Stimulated activated CD4-positive, alpha-beta T cell treated with anti-CD3 and anti-CD28 coated beads, Interleukin-1b, Interleukin-23, amount 100 ng/mL, for 24 hours (primary cell): ENCODE measurements at regions not wholly inside any gene's neighbourhood (a gene's known extent, or its start where the extent isn't known, plus 50 kb on each side); places are given as distances from the start of the nearest gene placed in this dataset.

Experiments
- DNase-seq, 4 experiments: peaks; one replicate each; pipeline ENCODE4 v3.0.0-alpha.2; 2020; ENCODE audit warnings: low read depth in 4 of 4, low spot score in 1 of 4

DNA sequence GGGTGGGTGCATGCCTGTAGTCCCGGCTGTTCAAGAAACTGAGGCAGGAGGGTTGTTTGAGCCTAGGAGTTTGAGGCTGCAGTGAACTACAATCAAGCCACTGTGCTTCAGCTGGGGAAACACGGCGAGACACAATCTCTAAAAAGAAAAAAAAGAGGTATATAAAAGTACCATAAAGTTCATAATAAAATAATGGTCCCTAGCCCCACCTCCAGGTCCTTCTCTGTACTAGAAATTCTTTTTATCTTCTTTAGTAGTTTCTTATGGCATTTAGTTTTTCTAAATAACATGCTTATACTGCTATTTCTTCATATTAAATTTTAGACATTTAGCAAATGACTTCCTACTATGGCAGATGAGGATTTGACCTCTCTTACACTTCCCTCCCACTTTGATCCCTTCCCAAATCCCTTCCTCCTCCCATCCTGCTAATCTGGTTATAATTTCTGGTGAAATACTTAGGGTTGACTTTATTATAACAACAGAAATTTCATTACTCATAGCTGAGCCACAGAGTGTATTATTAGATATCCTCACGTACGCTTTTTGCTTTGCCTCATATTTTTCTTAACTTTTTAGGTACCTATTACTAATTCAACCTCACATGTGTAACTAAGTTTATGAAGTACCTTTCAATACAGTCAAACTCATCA, 94.7 kb downstream of the SLC41A2 start:
- DNase-seq, result no peak

GRCh38 chr12:104858611-104859543, 99.2 kb downstream of the SLC41A2 start:
- no peak for DNase-seq

DNA sequence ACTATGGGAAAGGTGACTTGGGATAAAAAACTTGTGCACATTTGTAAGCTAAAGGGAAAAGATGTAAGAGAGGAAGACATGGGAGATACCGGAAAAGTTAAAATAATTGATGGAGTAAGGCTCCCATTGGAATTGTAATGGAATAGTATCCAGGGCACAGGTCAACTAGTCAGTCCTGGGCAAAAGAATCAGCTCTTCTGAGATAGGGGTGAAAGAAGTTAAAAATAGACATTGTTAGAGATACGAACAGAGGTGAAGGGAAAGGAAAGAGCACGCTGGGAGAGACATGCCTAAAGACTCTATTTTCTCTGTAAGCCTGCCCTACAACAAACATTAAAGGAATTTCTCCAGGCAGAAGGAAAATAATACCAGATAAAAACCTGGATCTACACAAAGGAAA, 101.6 kb downstream of the SLC41A2 start:
- DNase-seq, result no peak

DNA sequence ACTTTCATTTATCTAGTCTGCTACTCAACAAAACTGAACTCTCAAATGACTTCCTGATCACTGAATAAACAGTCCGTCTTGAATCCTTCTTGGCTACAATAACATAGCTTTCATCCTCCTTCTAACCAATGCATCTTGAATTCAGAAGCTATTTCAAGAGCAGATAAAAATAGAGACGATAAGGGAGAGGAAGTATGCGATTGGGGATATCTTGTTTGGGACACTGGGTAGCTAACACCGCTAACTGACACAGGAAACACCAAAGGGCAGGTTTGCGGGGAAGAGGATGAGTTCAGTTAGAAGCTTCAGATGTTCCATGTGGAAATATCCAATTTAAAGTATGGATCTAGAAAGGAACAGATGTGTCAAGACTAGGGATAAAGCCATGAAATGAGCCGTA, 102.5 kb downstream of the SLC41A2 start:
- DNase-seq, result no peak

GRCh38 chr12:104852896-104853295, 105.2 kb downstream of the SLC41A2 start:
- no peak for DNase-seq

DNA sequence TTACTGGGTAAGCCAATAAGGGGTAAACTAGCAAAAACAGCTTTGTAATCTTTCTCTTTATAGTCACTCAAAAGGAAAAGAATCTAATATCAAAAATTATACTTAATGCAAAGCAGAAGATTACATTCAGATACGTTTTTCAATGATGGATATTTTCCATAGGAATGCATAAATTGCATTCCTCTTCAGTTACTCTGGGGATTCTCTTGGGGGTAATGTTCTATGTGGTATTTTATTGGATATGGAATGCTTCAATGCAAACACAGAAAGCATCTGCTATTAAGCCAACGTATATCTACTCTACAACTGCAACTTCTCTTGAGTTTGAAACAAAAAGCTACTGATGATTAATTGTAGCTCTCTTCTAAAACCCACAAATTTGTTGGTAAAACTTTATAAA, 106.0 kb downstream of the SLC41A2 start:
- no peak for DNase-seq

DNA sequence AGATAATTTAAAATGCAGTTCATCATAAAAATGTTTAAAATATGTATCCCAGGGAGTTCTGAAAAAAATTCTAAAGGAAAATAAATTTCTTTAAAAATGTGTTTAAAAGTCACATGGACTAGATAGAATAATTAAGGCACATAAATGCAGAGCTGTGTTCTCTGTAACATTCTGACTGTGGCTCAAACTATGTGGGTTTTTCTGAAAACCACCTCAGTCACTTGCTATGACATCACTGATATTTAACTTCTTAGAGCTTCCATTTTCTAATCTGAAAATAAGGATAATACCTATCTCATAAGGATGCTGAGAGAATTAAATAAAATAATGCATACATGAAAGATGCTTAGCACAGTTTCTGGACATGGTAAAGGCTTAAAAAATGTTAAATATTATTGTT, 107.3 kb downstream of the SLC41A2 start:
- no peak for DNase-seq

DNA sequence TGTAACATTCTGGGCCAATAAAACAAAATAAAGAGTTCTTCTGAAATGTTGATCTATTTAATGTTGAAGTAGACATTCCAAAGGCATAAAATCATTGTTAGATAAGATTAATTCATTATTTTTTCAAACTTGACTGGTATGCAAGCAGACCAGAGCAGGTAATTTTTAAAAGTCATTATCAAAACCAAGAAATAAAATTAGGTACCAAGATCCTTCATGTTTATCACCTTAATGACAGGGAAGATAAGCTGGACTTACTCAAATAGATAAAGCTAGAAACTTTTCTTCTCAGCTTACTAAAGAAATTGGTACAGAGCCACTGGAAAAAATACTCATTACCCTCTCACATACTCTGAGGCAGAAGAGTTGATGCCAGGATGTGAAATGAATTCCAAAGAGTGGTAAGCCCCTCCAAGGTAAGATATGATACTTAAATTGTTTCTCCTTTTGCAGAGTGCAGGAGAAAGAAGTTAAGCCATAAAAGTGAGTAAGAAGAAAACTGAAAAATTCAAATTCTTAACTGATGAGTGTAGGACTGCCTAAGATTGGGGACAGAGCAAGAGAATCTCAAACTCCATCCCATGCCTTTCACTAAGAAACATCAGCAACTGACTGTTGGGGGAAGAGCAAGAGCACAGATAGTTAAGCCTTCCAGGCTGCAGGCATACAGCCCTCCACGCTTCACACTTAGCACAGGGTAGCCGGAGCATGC, 111.9 kb downstream of the SLC41A2 start:
- no peak for DNase-seq

DNA sequence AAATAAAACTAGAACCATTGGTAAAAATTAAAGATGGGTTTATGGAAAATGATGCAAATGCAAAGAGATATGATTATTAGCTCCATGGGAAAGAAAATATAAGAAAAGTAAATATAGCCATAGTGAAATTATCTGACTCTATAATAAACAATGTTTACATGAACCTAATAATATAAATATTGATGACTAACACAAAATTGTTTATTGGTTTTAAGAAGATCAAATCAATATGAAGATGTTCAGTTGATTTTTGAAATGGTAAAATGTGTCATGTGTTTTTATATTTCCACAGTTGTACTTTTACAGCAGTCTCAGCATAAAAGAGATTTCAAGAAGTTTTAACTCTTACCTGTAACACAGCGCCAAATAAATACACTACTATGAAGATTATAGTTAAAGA, 114.0 kb downstream of the SLC41A2 start:
- no peak for DNase-seq

- no peak for DNase-seq
Observed at GRCh38 chr12:104840262-104840661, 117.8 kb downstream of the SLC41A2 start.

DNA sequence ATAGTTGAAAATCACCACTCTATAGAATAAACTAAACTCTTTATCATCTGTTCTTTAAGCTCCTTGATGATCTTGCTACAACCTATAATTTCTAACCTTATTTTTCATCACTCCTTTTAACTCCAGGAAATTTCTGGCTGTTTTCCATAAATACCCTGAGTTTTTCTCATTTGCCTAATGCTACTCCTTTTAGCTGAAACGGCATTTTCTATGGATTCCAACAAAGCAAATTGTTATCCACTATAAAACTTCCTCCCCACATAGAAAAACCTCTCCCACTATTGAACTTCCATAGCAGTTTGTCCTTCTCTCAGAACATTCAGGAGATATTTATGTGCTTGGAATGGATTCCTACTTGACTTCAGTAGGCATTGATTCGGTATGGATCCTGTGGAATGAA, 122.8 kb downstream of the SLC41A2 start:
- no peak for DNase-seq

DNA sequence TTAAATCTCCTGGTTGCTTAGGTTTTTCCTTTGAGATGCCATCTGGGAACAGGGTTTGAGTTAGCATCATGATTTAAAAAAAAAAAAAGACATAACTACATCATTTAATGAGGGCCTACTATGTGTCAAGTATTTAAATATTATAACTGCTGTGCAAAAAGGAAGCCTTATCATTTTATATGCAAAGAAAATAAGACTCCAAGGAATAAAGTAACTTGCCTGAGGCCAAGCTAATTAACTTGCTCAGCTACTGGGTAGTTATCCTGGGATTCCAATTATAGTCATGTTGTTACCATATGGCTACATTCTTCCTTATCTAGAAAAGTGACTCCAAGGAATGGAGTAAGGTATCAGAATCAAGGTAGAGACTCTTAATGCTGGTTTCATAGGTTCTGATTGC, 123.5 kb downstream of the SLC41A2 start:
- no peak for DNase-seq

DNA sequence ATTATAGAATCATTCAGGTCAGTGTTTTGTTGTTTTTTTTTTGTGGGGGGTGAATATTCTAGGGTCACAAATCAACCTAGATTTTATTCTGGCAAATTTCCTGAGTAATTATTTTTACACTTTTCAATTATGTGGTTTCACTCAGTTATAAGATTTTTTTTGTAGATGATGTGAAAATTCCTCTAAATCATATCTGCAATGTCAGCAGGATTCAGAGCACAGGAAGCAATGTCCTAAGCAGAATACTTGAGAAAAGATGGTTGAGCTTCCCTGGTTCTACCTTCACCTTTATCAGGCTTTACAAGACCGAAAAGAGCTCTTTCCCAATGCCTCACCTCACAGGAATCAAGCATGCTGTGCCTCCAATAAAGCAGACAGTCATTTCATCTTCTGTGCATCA, 124.3 kb downstream of the SLC41A2 start:
- DNase-seq, result no peak

- no peak for DNase-seq
Observed at GRCh38 chr12:104828015-104828414, 130.1 kb downstream of the SLC41A2 start.

DNA sequence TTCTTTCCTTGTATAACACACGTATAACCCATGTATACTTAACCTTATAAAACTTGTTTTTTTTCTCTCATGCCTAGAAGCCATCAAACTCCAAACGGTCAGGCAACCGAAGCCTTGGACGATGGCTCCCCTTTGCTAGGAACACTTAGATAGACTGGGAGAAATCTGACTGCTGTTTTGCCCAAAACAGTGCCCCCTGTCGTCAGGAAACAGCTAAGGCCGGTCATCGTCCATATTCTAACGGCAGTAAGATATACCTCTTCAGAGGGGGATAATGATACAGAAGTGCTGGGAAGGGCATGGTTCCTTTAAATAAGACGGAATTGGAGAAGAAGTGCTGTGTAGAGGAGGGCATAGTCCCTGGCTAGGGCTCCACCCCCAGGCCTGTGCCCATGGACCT, 130.5 kb downstream of the SLC41A2 start:
- DNase-seq, result no peak

GRCh38 chr12:104825408-104825807, 132.7 kb downstream of the SLC41A2 start:
- DNase-seq, result no peak

DNA sequence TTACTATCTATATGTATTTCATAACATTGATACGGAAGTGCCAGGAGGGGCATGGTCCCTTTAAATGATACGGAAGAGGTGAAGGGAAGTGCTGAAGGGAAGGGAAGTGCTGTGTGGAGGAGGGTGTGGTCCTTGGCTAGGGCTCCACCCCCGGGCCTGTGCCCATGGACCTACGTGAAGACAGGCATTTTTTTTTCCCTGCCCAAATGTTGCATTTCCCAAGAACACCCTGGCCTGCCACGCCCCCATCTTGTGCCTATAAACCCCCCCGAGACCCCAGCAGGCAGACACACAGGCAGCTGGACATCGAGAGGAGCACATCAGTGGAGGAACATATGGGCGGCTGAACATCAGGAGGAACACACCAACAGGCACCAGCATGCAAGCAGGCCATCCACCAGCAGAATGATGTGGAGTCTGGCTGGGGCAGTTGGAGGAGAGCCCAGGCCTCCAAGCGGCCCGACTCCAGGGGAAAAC, 134.1 kb downstream of the SLC41A2 start:
- no peak for DNase-seq

GRCh38 chr12:104822941-104823340, 135.1 kb downstream of the SLC41A2 start:
- no peak for DNase-seq

GRCh38 chr12:104816845-104817503, 141.1 kb downstream of the SLC41A2 start:
- DNase-seq, result no peak

GRCh38 chr12:104815935-104816334, 142.2 kb downstream of the SLC41A2 start:
- no peak for DNase-seq

GRCh38 chr12:104814944-104815343, 143.1 kb downstream of the SLC41A2 start:
- no peak for DNase-seq
